ENCODE measurements at regions not wholly inside any gene's neighbourhood (a gene's known extent, or its start where the extent isn't known, plus 50 kb on each side); places are given as distances from the start of the nearest gene placed in this dataset.

DNA sequence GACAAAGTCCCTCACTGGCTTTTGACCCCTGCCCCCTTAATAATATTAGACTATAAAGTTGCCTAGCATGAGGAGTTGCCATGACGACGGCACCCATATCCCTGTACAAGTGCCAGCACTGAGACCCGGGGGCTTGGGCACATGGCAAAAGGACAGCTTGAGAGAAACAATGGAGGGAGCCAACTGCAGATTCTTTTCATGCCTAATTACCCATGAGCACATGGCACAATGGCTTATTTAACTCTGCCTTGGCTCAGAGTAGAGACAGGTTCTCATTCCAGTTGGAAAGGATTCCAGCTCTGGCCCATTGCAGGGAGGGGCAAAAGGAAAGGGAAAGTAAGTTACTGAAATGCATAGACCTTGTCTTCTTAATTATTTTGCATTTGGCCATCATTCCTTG, 261.2 kb upstream of the UBASH3B start:
- peak; percentile 51 for DNase-seq

DNA sequence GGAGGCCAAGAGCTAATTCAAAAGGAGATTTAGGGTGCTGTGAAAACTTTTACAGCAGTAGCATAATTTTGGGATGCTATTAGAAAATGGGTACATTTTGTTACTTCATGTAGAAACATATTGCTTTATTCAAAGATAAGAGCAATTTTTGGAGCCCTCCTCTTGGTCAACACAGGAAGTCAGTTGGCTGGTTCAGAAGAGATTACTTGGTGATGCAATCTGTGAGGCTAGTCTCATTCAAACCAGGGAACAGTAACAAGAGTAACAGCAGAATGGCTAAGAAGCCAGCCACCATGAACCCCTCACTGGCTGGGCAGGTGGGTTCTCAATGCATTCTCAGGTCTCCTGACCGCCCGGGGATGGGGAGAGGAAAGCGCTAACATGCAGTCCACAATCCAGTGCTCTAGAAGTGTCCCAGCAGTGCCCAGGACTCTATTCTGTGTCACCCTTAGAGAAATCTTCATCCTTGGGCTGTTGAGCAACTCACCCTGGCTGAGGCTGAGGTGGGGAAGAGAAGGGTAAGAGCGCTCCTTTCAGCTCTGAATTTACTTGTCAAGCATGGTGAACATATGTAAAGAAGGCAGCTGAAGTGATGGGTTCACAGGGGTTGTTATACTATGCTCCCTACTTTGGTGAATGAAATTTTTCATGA, 262.2 kb upstream of the UBASH3B start:
- DNase-seq: no peak

DNA sequence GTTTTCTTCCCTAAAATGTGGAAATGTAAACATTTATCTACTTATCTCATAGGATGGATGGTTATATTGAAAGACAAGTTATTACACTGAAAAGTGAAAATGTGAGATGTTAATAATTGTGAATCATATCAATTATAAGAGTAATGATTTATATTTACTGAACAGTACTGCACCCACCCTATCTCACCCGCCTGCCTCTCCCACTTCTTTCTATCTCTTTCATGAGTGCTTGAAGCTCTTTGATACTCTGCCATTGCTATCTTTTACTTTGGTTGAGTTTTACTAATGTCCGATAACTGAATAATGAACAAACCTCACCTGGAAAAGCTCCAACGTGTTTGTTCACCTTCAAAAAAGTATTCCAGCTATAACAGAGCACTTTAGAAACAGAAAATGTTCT, 263.0 kb upstream of the UBASH3B start:
- no peak for DNase-seq

DNA sequence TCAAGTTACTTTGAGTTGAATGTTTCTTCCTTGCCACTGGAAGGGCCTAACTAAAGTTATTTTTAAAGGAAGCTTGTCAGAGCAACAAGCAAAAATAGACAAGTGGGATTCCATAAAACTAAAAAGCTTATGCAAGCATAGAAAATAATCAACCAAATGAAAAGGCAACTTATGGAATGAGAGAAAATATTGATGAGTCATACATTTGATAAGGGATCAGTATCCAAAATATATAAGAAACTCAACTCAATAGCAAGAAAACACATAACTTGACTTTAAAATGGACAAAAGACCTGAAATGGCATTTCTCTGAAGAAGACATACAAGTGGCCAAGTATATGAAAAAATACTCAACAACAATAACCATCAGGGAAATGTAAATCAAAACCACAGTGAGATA, 264.5 kb upstream of the UBASH3B start:
- DNase-seq: no peak

DNA sequence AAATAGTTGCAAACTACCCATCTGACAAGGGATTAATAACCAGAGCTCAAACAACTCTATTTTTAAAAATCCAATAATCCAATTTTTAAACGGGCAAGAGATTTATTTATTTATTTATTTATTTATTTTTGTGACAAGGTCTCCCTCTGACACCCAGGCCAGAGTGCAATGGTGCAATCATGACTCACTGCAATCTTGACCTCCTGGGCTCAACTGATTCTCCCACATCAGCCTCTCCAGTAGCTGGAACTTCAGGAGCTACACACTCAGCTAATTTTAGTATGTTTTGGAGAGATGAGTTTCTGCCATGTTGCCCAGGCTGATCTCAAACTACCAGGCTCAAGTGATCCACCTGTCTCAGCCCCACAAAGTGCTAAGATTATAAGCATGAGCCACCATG, 267.2 kb upstream of the BLID start:
- no peak for DNase-seq

DNA sequence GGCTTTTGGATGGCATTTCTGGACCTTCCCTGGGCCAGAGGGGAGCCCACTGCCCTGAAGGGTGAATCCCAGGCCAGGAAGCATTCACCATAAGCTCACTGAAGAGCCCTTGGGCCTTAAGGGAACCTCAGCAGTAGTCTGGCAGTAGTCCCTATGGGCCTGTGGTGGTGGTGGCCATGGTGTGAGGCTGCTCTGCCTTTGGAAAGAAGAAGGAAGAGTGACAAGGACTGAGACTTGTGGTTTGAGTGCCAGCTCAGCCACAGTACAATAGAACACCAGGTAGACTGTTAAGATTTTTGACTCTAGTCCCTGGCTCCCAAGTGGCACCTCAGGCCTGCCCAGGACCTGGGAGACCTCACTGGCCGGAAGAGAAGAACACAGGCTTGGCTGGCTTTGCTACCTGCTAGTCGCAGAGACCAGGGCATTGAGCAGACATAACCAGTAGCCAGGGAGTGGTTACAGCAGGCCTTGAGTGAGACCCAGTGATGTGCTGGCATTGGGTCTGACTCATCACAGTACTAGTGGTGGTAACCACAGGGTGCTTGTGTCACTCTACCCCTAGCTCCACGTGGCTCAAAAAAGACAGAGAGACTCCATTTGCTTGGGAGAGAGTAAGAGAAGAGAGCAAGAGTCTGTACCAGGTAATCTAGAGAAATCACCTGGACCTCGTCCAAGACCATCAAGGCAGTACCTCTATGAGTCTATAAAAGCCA, 259.8 kb upstream of the BLID start:
- no peak for DNase-seq

DNA sequence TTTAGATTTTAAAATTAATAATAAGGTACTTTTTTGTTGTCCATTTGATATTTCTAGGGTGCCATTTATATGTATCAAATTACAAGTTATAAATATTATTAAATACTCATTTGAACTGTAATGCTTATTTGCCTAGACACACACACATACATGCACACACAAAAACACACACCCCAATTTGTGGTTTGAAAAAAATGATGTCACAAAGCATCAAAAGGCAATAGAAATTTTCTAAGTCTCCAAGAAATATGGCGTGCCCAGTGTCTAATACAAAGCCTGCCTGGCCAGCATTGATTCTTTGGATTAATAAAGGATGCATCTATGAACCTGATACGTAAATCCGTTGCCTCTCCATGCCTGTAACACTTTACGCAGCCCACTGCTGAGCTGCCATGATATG, 252.8 kb upstream of the BLID start:
- DNase-seq: no peak

DNA sequence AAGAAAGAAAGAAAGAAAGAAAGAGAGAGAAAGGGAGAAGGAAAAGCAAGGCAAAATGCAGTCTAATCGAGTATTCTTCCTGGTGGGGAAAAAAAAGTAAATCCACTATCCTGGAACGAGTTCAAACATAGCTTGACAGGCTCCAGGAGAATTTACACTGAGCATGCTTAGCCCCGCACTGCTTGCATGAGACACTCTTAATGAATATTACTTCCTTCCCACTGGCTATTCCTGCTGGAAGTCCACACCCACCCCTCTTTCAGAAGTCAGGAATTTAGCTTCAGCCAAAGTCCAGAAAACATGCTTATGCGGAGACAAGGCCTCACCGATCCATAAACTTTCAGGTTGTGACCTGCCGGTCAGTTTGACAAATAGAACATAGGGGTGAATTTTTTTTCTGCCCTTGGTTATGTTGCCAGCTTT, 251.8 kb upstream of the BLID start:
- no peak for DNase-seq

DNA sequence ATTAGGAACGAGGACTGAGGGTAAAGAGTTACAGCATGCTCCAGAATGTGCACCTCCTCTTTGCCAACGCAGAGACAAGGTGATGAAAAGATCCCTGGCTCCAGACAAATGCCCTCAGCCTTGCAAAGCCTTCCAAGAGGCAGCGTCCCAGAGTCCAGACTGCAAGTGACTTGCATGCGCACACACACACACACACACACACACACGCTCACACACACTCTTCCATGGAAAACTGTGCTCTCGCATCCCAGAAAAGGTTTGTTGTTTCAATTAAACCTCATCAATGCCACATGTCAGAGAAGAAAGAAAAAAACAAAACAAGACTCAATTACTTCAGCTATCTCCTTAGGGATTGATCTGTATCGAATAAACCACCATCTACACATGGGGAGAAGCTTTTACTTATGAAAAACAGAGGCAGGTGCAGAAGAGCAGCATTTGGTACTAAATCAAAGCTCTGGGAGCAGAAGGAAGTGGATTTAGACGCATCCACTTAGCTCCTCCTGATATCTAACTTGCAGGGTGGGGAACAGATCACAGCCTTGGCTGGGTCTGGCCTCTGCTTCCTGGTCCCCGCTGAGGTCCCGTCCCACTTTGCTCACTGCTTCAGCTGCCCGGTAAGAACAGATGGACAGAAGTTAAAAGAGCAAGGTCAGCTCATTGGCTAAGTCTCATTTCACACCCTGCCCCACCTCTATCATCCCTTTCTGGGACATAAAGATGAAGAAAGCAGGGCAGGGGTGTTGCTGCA, 249.8 kb upstream of the BLID start:
- no peak for DNase-seq

DNA sequence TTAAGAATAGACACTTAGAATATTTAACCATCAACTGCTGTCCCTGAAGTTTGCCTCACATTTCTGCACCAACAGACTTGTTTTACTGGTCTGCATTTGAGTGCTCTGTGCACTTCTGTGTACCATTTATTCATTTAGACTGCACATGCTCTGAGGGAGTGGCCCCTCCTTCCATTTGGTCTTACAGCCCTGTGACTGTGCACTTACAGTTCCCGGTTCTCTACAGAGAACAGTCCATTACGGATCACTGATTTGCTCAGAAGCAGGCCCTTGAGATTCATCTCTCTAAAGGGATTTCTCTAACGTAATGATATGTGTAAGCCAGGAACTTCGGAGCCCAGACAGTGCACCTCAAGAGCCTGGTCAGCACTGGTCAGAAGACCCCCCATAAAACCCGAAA, 247.3 kb upstream of the BLID start:
- no peak for DNase-seq

DNA sequence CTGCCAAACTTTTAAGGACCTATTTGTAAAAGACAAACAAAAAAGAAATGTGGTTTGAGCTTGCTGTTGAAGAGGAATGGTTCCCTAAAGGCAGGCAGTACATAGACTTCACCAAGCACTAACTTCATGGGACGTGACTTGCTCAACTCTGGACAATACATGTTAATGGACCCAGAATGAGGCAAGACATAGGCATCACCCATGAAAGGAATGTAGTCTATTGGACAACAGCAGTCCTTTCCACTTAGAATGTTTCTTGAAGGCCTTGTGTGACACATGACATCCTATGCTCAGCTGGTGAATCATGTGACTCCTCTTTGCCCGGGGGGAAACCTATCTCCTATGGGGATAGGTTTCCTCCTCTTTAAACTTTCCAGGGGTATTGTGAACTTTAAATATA, 246.4 kb upstream of the BLID start:
- no peak for DNase-seq

DNA sequence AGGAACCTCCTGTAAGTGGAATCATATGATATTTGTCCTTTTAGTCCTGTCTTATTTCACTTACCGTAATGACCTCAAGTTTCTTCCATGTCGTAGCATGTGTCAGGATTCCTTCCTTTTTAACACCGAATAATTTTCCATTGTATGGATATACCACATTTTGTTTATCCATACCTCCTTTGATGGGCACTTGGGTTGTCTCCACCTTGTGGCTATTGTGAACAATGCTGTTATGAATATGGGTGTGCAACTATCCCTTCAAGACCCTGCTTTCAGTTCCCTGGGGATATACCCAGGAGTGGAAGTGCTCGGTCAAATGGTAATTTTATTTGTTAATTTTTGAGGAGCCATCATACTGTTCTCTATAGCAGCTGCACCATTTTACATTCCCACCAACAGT, 244.9 kb upstream of the BLID start:
- no peak for DNase-seq

DNA sequence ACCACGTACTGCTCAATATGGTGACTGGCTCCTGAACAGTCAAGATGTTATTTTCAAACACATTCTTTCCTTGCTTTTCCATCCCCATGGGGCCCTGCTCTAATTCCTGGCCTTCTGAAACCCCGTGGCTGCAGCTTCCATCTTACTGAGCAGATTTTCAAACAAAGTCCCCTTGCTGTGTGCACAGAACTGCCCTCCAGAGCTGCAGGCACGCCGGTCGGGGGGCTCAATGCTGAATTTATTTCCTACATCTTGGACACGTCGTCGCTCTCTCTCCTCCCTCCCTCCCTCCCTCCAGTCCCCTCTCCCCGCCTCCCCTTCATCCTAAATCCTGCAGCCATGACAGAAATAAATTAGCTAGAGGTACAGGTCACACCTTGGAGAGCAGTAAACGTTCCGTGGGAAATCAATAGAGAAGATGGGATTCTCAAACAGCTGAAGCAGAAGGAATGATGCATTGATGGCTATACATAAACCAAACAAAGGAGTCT, 243.1 kb upstream of the BLID start:
- DNase-seq: no peak

DNA sequence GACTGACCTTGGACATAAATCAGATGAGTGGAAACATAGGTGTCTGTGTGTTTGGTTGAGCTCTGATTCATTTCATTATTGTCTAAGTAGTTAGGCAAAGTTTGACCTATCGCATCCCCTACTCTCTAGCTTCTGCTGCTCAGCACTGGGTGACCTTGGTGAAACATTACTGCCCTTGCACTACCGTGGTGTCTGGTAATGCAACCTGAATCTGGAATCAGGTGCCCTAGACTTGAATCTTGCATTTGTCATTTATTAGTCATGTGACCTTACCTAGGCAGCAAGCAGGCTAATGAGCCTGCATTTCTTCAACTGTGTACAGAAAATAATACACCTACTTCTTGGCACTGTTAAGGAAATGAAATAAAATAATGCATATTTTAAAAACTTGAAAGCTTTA, 242.3 kb upstream of the BLID start:
- no peak for DNase-seq

DNA sequence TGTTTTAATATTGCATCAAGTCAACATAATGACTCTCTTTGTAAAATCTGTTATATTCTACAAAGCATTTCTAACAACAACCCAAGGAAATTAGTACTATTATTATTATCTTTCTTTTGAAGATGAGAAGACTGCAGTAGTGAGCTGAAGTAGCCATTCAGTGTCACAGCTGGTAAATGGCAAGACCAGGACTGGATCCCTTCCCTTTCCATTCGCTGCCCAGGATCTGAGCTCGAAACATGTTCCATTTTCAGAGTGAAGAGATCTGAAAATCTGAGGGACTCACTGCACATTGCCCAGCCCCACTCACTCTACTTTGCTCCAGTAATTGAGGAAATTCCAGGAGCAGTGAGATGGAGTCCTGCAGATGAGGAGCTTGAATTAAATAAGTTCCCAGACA, 240.0 kb upstream of the BLID start:
- no peak for DNase-seq

DNA sequence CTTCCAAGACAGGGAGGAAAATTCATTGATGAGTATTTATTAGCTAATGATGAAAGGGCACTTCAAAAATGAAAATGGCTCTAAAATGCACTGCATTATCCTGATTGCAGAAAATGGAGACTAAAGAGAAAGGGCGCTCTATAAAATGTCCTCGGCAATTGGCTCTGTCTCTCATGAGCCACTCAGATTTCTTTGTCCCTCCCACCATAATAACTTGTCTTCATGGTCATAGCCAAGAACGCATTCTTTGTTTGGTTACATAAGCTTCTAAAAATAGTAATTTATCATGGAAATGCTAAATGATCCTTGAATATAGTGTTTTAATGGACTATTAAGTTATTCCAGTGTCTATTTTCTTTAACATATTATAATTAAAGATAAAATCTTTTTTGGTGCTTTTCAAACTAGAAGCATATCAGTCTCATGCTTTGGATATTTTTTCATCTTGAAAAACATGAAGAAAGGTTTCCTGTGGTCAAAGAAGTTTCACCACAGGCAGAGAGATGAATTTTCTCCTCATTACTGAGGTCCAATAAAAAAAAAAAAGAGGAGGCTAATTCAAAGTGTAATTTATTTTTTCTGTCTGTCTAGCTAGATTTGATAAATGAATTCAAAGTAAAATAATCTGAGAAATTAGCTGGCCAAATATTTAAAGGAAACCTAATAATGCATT, 238.1 kb upstream of the BLID start:
- DNase-seq: no peak

DNA sequence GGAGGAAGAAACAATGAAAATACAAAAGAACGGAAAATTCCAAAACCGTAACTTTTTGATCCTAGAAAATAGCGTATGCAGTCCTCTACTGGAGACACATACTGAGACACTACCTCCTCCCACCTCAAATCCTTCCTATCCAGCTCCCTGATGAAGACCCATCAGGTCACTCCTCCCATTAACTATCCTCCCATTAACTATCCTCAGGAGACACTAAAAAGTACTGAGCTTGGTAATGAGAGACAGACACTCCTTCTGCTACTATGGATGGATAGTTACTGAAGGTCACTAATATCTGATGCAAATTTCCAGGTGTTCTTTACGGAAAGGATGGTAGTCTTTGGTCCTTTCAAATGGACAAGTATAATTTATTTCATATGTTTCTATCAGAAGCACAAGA, 237.5 kb upstream of the BLID start:
- DNase-seq: no peak

DNA sequence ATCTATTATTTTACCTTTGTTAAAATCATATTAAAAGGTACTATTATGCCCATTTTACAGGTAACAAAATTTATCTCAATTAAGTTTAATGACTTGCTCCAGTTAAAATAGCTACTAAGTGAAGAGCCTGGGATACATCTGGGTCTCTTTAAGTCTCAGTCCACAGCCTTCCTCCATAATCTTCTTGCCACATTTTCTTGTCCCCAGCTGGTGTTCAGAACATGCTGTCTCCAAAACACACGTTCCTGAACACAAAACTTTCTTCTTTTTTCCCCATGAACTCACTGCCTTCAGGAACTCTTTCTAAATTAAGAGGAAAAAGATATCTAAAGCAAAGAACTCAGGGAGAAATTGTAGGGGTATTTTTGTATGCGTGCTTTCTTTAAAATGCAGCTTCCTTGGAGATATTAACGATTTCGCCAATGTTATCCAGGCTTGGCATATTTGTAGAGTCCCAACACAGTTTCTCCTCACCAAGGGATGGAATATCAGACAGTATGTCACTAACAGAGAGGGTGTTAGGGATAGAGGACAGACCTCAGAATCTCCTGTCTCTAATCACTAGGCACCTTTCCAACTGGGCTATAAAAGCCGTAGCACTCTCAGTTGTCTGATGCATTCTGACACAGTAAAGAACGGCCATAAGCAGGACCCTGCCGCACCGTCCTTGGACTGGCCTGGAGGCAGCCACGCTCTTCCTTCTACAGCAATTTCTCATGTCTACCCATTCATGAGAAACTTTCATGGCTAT, 232.8 kb upstream of the BLID start:
- DNase-seq: no peak

DNA sequence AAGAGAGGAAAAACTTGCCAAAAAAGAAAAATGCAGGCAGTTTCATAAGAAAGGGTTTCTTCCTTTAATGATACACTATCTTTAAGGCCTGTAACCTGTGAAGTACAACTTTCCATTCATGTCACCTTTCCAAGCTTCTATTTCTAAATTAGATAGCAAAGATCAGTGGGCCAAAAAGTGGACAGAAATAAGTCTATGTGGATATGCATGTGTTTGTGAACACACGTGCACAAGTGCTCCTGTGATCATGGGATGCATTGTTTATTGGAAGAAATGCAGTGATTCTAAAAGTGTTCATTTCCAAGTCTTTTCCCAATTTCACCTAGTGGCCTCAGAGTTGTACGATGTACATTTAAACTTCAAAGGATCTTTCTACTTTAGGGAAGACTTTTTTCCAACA, 230.0 kb upstream of the BLID start:
- DNase-seq: no peak

DNA sequence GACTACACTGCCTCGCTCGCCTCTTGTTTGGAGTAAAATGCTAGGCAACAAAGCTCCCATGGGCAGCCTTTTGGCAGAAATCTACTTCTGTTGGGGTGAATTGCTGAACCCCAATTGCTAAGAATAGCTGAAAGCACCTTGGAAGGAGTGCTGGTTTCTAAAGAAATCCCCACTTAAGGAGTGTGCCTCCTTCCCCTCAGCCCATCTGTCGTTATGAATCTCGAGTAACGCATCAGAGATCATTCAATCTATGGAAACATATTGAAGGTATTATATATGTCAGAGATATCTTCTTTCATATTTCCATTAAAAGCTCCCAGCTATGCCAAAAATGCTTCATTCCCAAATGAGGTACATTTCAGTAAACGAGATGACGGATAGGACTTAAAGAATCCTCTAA, 229.6 kb upstream of the BLID start:
- DNase-seq: no peak

DNA sequence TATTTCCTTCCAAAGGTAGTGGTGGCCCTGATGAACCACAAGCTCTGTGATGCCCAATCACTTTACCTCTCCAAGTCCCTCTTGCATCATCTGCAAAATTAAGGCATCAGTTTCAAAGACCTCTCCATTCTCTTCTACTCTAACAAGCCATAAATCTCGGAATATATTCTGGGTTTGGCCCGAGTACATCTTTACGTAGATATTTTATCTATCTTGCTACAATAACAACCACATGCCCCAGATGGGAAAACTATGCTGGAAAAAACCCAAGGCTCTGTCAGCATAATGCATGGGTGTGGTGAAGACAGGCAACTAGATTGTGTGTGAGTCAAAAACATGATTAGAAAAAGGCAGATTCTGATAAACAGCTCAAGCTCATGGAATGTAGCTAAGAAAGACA, 228.2 kb upstream of the BLID start:
- DNase-seq: no peak

DNA sequence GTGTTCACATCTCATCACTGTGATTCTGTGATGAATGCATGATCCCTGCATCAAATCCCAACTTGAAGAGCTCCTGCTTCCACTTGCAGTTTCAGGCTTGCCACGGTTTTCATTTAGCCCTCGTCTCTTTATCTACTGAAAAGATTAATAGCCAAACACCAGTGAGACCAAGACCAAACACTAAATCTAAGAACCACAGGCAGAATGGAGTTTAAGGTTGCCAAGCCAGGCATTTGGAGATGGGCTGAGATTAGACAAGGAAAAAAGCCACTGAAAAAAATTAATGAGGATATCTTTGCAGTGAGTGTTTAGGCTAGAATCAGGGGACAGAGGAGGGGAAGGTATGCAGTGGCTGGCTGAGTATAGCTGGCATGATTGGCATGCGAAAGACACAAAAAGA, 227.2 kb upstream of the BLID start:
- no peak for DNase-seq
